ENCODE measurements at regions not wholly inside any gene's neighbourhood (a gene's known extent, or its start where the extent isn't known, plus 50 kb on each side); places are given as distances from the start of the nearest gene placed in this dataset.

- no peak for TF ChIP-seq CTCF (IDR thresholded peaks at IDR 0.05; ENCODE audit: low read length, missing control alignments)
Observed at GRCh38 chrX:22325096-22325495, 52.4 kb downstream of the CBLL2 start.

GRCh38 chrX:22329783-22330182 is 57.1 kb downstream of the CBLL2 start:
- no peak overlapping the region for H3K4me3 ChIP-seq (replicated peaks; ENCODE audit: low read depth, low read length)
- no peak for TF ChIP-seq CTCF (IDR thresholded peaks at IDR 0.05; ENCODE audit: low read length, missing control alignments)
- DNase-seq (ENCODE audit: low read depth), result no peak

More at GRCh38 chrX:22325096-22325495, 52.4 kb downstream of the CBLL2 start:
- DNase-seq (ENCODE audit: low read depth), result peak; percentile 73
- no peak overlapping the region for H3K4me3 ChIP-seq (replicated peaks; ENCODE audit: low read depth, low read length)

DNA sequence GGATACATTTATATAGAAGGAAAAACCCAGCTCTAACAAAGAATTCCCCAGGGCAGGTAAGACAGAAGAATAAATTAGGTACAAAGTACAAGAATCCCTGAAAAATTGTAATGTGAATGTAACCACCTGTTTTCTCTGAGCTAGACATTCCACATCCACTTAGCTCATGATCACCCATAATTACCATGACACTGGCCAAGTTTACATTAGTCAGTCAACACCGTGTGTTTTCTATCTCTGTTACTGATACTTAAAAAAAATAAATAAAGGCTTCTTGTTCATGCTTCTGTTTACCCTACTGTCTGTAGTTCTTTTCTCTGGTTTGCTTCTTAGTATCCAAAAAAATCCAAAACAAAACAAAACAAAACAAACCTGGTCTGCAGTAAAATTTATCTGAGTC is 66.0 kb downstream of the CBLL2 start:
- H3K4me3 ChIP-seq (replicated peaks; ENCODE audit: low read depth, low read length), result no peak overlapping the region
- DNase-seq (ENCODE audit: low read depth), result no peak
- TF ChIP-seq CTCF (IDR thresholded peaks at IDR 0.05; ENCODE audit: low read length, missing control alignments), result no peak

DNA sequence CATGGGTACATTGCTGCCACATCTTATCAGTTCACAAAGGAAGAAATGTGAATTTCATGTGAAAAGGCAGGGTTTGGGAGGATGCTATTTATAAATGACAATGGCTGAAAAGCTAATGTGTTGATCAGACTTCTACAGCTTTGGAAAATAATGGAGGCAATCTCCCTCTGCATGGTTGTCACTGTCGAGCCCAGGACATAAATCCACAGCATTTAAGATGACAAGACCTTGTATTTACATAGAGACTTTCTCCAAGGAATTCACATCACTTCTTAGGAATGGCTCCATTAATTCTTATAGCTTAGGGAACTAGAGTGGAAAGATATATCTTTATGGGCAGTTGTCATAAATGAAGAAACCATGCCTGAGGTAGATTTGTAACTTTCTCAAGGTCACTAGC is 66.7 kb downstream of the CBLL2 start:
- no peak for DNase-seq (ENCODE audit: low read depth)
- no peak for TF ChIP-seq CTCF (IDR thresholded peaks at IDR 0.05; ENCODE audit: low read length, missing control alignments)
- no peak overlapping the region for H3K4me3 ChIP-seq (replicated peaks; ENCODE audit: low read depth, low read length)

DNA sequence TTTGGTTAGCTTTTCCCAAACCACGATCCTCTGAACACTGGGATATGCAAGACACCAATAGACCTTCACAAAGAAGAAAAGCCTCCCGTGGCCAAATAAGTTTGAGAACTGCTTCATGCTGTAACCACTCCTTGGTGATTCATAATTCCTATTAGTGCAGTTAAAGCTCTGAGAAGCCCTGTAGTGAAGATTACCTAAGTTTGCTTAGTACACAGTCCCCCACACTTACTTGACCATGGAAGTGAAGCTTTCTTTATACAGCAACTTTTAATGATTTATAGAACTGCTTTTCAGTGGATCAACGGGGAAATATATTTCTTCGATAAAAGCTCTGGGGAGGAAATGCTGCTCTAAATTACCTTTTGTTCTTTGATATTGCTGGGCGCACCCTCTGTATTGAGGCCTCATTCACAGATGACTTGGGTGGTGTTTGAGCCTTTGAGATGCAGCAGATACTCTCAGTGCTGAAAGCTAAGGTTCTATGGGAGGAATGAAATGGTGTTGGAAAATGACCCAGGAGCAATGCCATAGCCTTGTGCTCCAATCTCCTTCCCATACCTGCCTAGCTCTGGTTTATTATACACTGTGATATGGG is 67.4 kb downstream of the CBLL2 start:
- no peak for DNase-seq (ENCODE audit: low read depth)
- no peak overlapping the region for H3K4me3 ChIP-seq (replicated peaks; ENCODE audit: low read depth, low read length)
- no peak for TF ChIP-seq CTCF (IDR thresholded peaks at IDR 0.05; ENCODE audit: low read length, missing control alignments)

DNA sequence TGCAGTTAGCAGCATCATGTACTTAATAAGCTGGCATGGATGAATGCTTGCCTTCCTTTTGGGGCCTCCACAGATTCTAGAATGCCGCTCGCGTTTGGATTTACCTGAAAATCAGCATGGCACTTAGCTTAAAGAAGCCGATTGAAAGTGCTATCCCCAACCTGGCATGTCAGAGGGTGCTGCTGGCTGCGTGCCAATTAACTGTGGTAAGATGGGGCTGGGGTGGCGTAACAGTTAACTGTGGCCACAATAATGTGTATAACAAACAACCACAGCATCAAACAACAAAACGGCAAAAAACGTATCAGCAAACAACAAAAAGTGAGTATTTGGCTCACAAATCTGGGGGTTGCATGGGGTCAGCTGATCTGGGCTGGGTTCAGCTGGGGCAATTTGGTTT is 70.5 kb downstream of the CBLL2 start:
- TF ChIP-seq CTCF (IDR thresholded peaks at IDR 0.05; ENCODE audit: low read length, missing control alignments), result no peak
- DNase-seq (ENCODE audit: low read depth), result no peak
- H3K4me3 ChIP-seq (replicated peaks; ENCODE audit: low read depth, low read length), result no peak overlapping the region

- DNase-seq (ENCODE audit: low read depth), result no peak
- no peak overlapping the region for H3K4me3 ChIP-seq (replicated peaks; ENCODE audit: low read depth, low read length)
- TF ChIP-seq CTCF (IDR thresholded peaks at IDR 0.05; ENCODE audit: low read length, missing control alignments), result no peak
Observed at GRCh38 chrX:22345884-22346283, 73.2 kb downstream of the CBLL2 start.

Measured in fibroblast of pulmonary artery (primary cell).